ENCODE measurements at regions not wholly inside any gene's neighbourhood (a gene's known extent, or its start where the extent isn't known, plus 50 kb on each side); places are given as distances from the start of the nearest gene placed in this dataset.

- TF ChIP-seq, protein P1, sequence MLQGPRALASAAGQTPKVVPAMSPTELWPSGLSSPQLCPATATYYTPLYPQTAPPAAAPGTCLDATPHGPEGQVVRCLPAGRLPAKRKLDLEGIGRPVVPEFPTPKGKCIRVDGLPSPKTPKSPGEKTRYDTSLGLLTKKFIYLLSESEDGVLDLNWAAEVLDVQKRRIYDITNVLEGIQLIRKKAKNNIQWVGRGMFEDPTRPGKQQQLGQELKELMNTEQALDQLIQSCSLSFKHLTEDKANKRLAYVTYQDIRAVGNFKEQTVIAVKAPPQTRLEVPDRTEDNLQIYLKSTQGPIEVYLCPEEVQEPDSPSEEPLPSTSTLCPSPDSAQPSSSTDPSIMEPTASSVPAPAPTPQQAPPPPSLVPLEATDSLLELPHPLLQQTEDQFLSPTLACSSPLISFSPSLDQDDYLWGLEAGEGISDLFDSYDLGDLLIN (CRISPR knock-in tag; IDR thresholded peaks at IDR 0.05; ENCODE audit: borderline replicate concordance) = no peak
- TF ChIP-seq CHCHD3 (CRISPR knock-in tag; IDR thresholded peaks at IDR 0.05) (no peak), RAD21 (CRISPR knock-in tag; IDR thresholded peaks at IDR 0.05) (no peak), CTCF (CRISPR knock-in tag; IDR thresholded peaks at IDR 0.05) (no peak), CREM (IDR thresholded peaks at IDR 0.05) (no peak), CREM (CRISPR knock-in tag; IDR thresholded peaks at IDR 0.05) (no peak), ZNF850 (CRISPR knock-in tag; conservative IDR thresholded peaks at IDR 0.05) (no peak), ZNF567 (CRISPR knock-in tag; IDR thresholded peaks at IDR 0.05; ENCODE audit: borderline replicate concordance) (no peak), ATF7-NPFF (CRISPR knock-in tag; IDR thresholded peaks at IDR 0.05; ENCODE audit: low read depth) (no peak), ZNF609 (CRISPR knock-in tag; IDR thresholded peaks at IDR 0.05; ENCODE audit: borderline replicate concordance) (no peak), ZNF768 (CRISPR knock-in tag; IDR thresholded peaks at IDR 0.05) (no peak), PATZ1 (CRISPR knock-in tag; IDR thresholded peaks at IDR 0.05) (no peak), KAT7 (CRISPR knock-in tag; IDR thresholded peaks at IDR 0.05; ENCODE audit: borderline replicate concordance) (no peak), SP4 (CRISPR knock-in tag; IDR thresholded peaks at IDR 0.05) (no peak)
Observed at GRCh38 chr2:78757191-78757590, 268.3 kb upstream of the REG3G start.

All from HepG2 (cell line).